IgD-negative memory B cell (primary cell): ENCODE measurements at regions not wholly inside any gene's neighbourhood (a gene's known extent, or its start where the extent isn't known, plus 50 kb on each side); places are given as distances from the start of the nearest gene placed in this dataset.
A peak's percentile ranks its signal among the peaks of the same experiment; 100 is the strongest.

Experiments used
- H3K27ac Mint-ChIP-seq, 3 donors: one replicate each; pipeline ENCODE4 v1.8.0; 2020 to 2022; ENCODE audit warnings: mild to moderate bottlenecking in 3 of 3, mixed read lengths in 3 of 3, moderate library complexity in 1 of 3
- H3K27me3 Mint-ChIP-seq: one replicate; pipeline ENCODE4 v1.8.0; 2021; ENCODE audit warnings: mixed read lengths
- H3K36me3 Mint-ChIP-seq: one replicate; pipeline ENCODE4 v1.8.0; 2020; ENCODE audit warnings: mild to moderate bottlenecking, mixed read lengths
- H3K4me1 Mint-ChIP-seq, 3 donors: one replicate each; pipeline ENCODE4 v1.8.0; 2020 to 2022; ENCODE audit warnings: mixed read lengths in 3 of 3, mild to moderate bottlenecking in 1 of 3
- H3K4me3 Mint-ChIP-seq, 4 donors: one replicate each; pipeline ENCODE4 v1.8.0; 2020 to 2022; ENCODE audit warnings: mild to moderate bottlenecking in 4 of 4, mixed read lengths in 4 of 4, moderate library complexity in 3 of 4
- H3K9me3 Mint-ChIP-seq, 3 donors: one replicate each; pipeline ENCODE4 v1.8.0; 2020 to 2021; ENCODE audit warnings: mixed read lengths in 3 of 3, mild to moderate bottlenecking in 1 of 3

GRCh38 chr10:1882728-1883127 lies 145.4 kb upstream of the ADARB2 start:
- Mint-ChIP-seq H3K27me3 (peaks cover 1% of the 10 kb centered on the region), H3K27ac (no peak overlapping the region), H3K36me3 (no peaks in the 10 kb centered on the region), H3K4me3 (no peak overlapping the region), H3K4me1 (no peaks in the 10 kb centered on the region), H3K9me3 (peaks cover 0 to 3% (median 2%) of the 10 kb centered on the region in 3 donors)

GRCh38 chr10:1882180-1882579 lies 144.9 kb upstream of the ADARB2 start:
- Mint-ChIP-seq H3K4me3 (no peak overlapping the region), H3K9me3 (peaks cover 0 to 3% (median 2%) of the 10 kb centered on the region in 3 donors), H3K36me3 (no peaks in the 10 kb centered on the region), H3K4me1 (no peaks in the 10 kb centered on the region), H3K27me3 (peaks cover 1% of the 10 kb centered on the region), H3K27ac (no peak overlapping the region)

- peaks cover 0 to 2% (median 0%) of the 10 kb centered on the region in 3 donors for H3K9me3 Mint-ChIP-seq
- no peak overlapping the region for H3K4me3 Mint-ChIP-seq
- no peak overlapping the region for H3K27ac Mint-ChIP-seq
- no peaks in the 10 kb centered on the region for H3K36me3 Mint-ChIP-seq
- H3K27me3 Mint-ChIP-seq = peaks cover 1% of the 10 kb centered on the region
- H3K4me1 Mint-ChIP-seq = no peaks in the 10 kb centered on the region
Measured at GRCh38 chr10:1881636-1882035, 144.3 kb upstream of the ADARB2 start.

GRCh38 chr10:1874533-1874932 lies 137.2 kb upstream of the ADARB2 start:
- Mint-ChIP-seq H3K27me3 (peaks cover 1% of the 10 kb centered on the region), H3K9me3 (peaks cover 0 to 6% (median 4%) of the 10 kb centered on the region in 3 donors), H3K4me1 (no peaks in the 10 kb centered on the region), H3K36me3 (peaks cover 3% of the 10 kb centered on the region), H3K27ac (no peak overlapping the region), H3K4me3 (no peak overlapping the region)

- H3K27ac Mint-ChIP-seq = no peak overlapping the region
- H3K9me3 Mint-ChIP-seq = peaks cover 0 to 6% (median 4%) of the 10 kb centered on the region in 3 donors
- H3K4me3 Mint-ChIP-seq = no peak overlapping the region
- no peaks in the 10 kb centered on the region for H3K4me1 Mint-ChIP-seq
- peaks cover 2% of the 10 kb centered on the region for H3K27me3 Mint-ChIP-seq
- peaks cover 3% of the 10 kb centered on the region for H3K36me3 Mint-ChIP-seq
Measured at GRCh38 chr10:1873661-1874315, 136.5 kb upstream of the ADARB2 start.

GRCh38 chr10:1872151-1872726 lies 134.9 kb upstream of the ADARB2 start:
- Mint-ChIP-seq H3K36me3 (peaks cover 3% of the 10 kb centered on the region), H3K4me1 (no peaks in the 10 kb centered on the region), H3K4me3 (no peak overlapping the region), H3K27me3 (peaks cover 3% of the 10 kb centered on the region), H3K9me3 (peaks cover 0 to 6% (median 4%) of the 10 kb centered on the region in 3 donors), H3K27ac (no peak overlapping the region)

- H3K36me3 Mint-ChIP-seq = peaks cover 3% of the 10 kb centered on the region
- H3K4me3 Mint-ChIP-seq = no peak overlapping the region
- peaks cover 0 to 4% (median 0%) of the 10 kb centered on the region in 3 donors for H3K9me3 Mint-ChIP-seq
- no peak overlapping the region for H3K27ac Mint-ChIP-seq
- peaks cover 3% of the 10 kb centered on the region for H3K27me3 Mint-ChIP-seq
- H3K4me1 Mint-ChIP-seq = no peaks in the 10 kb centered on the region
Measured at GRCh38 chr10:1870491-1870890, 133.2 kb upstream of the ADARB2 start.

- H3K4me1 Mint-ChIP-seq = no peaks in the 10 kb centered on the region
- H3K27ac Mint-ChIP-seq = no peak overlapping the region
- H3K27me3 Mint-ChIP-seq = peaks cover 3% of the 10 kb centered on the region
- peaks cover 0 to 2% (median 0%) of the 10 kb centered on the region in 3 donors for H3K9me3 Mint-ChIP-seq
- H3K36me3 Mint-ChIP-seq = peaks cover 3% of the 10 kb centered on the region
- no peak overlapping the region for H3K4me3 Mint-ChIP-seq
Measured at GRCh38 chr10:1869861-1870260, 132.5 kb upstream of the ADARB2 start.

- Mint-ChIP-seq H3K4me1 (no peaks in the 10 kb centered on the region), H3K9me3 (peaks cover 0 to 5% (median 2%) of the 10 kb centered on the region in 3 donors), H3K27me3 (peaks cover 3% of the 10 kb centered on the region), H3K36me3 (peaks cover 4% of the 10 kb centered on the region), H3K27ac (no peak overlapping the region), H3K4me3 (no peak overlapping the region)
Measured at GRCh38 chr10:1860351-1860750, 123.0 kb upstream of the ADARB2 start.

- no peak overlapping the region for H3K4me3 Mint-ChIP-seq
- H3K4me1 Mint-ChIP-seq = no peaks in the 10 kb centered on the region
- peak overlapping the region in 1 of 3 donors; percentile 10 for H3K27ac Mint-ChIP-seq
- H3K27me3 Mint-ChIP-seq = peaks cover 3% of the 10 kb centered on the region
- peaks cover 0 to 2% (median 0%) of the 10 kb centered on the region in 3 donors for H3K9me3 Mint-ChIP-seq
- peaks cover 1% of the 10 kb centered on the region for H3K36me3 Mint-ChIP-seq
Measured at GRCh38 chr10:1858547-1858946, 121.2 kb upstream of the ADARB2 start.

GRCh38 chr10:1858048-1858447 lies 120.7 kb upstream of the ADARB2 start:
- no peaks in the 10 kb centered on the region for H3K4me1 Mint-ChIP-seq
- H3K27ac Mint-ChIP-seq = no peak overlapping the region
- peaks cover 1% of the 10 kb centered on the region for H3K36me3 Mint-ChIP-seq

GRCh38 chr10:1855911-1856310 lies 118.6 kb upstream of the ADARB2 start:
- Mint-ChIP-seq H3K27ac (no peak overlapping the region), H3K4me1 (no peaks in the 10 kb centered on the region), H3K4me3 (no peak overlapping the region), H3K36me3 (peaks cover 1% of the 10 kb centered on the region), H3K9me3 (no peaks in the 10 kb centered on the region), H3K27me3 (peaks cover 2% of the 10 kb centered on the region)

More at GRCh38 chr10:1858048-1858447, 120.7 kb upstream of the ADARB2 start:
- no peaks in the 10 kb centered on the region for H3K9me3 Mint-ChIP-seq
- no peak overlapping the region for H3K4me3 Mint-ChIP-seq
- peaks cover 3% of the 10 kb centered on the region for H3K27me3 Mint-ChIP-seq

GRCh38 chr10:1854271-1854670 lies 116.9 kb upstream of the ADARB2 start:
- no peak overlapping the region for H3K4me3 Mint-ChIP-seq
- H3K4me1 Mint-ChIP-seq = no peaks in the 10 kb centered on the region
- peaks cover 2% of the 10 kb centered on the region for H3K27me3 Mint-ChIP-seq
- H3K36me3 Mint-ChIP-seq = no peaks in the 10 kb centered on the region
- no peak overlapping the region for H3K27ac Mint-ChIP-seq
- no peaks in the 10 kb centered on the region for H3K9me3 Mint-ChIP-seq

- H3K4me3 Mint-ChIP-seq = no peak overlapping the region
- H3K4me1 Mint-ChIP-seq = no peaks in the 10 kb centered on the region
- H3K9me3 Mint-ChIP-seq = no peaks in the 10 kb centered on the region
- peaks cover under 1% of the 10 kb centered on the region for H3K27me3 Mint-ChIP-seq
- no peak overlapping the region for H3K27ac Mint-ChIP-seq
- no peaks in the 10 kb centered on the region for H3K36me3 Mint-ChIP-seq
Measured at GRCh38 chr10:1853801-1854200, 116.5 kb upstream of the ADARB2 start.

GRCh38 chr10:1852841-1853240 lies 115.5 kb upstream of the ADARB2 start:
- no peak overlapping the region for H3K4me3 Mint-ChIP-seq
- no peaks in the 10 kb centered on the region for H3K36me3 Mint-ChIP-seq
- no peak overlapping the region for H3K27ac Mint-ChIP-seq

GRCh38 chr10:1851762-1852161 lies 114.4 kb upstream of the ADARB2 start:
- no peaks in the 10 kb centered on the region for H3K36me3 Mint-ChIP-seq
- no peak overlapping the region for H3K4me3 Mint-ChIP-seq
- no peak overlapping the region for H3K27ac Mint-ChIP-seq
- no peaks in the 10 kb centered on the region for H3K4me1 Mint-ChIP-seq
- H3K27me3 Mint-ChIP-seq = no peaks in the 10 kb centered on the region
- no peaks in the 10 kb centered on the region for H3K9me3 Mint-ChIP-seq

More at GRCh38 chr10:1852841-1853240, 115.5 kb upstream of the ADARB2 start:
- Mint-ChIP-seq H3K27me3 (no peaks in the 10 kb centered on the region), H3K4me1 (no peaks in the 10 kb centered on the region), H3K9me3 (no peaks in the 10 kb centered on the region)
